Upper lobe of left lung (tissue), 6 donors: ENCODE measurements at regions not wholly inside any gene's neighbourhood (a gene's known extent, or its start where the extent isn't known, plus 50 kb on each side); places are given as distances from the start of the nearest gene placed in this dataset.
"Not testable (repeated sequence)": the region's sequence is repeated elsewhere in the genome, so short reads cannot be mapped to it uniquely, and the experiment has no call there.

ENCODE experiments used
- ATAC-seq, 2 donors: fragments of 200-7000 bp; cut with Tn5 transposase; one replicate each; pipeline ENCODE4 v1.9.1; 2022; ENCODE audit warnings: mild to moderate bottlenecking in 2 of 2, moderate library complexity in 2 of 2; ENCODE audit not compliant: low FRiP score in 2 of 2
- DNase-seq, 2 donors: peaks; one replicate each; pipeline ENCODE4 v3.0.0-alpha.2; 2019 to 2020
- H3K27ac ChIP-seq, 4 donors: fragments of 200-600 bp; sonication (generic); one replicate each; pipeline ENCODE4 v1.5.1; 2016 to 2019
- H3K27me3 ChIP-seq, 4 donors: fragments of 200-600 bp; sonication (generic); one replicate each; pipeline ENCODE4 v1.5.1; 2017 to 2019
- H3K36me3 ChIP-seq, 4 donors: fragments of 200-600 bp; sonication (generic); one replicate each; pipeline ENCODE4 v1.5.1; 2016 to 2019
- H3K4me1 ChIP-seq, 4 donors: fragments of 200-600 bp; sonication (generic); one replicate each; pipeline ENCODE4 v1.5.1; 2018 to 2019
- H3K4me3 ChIP-seq, 4 donors: fragments of 200-600 bp; sonication (generic); one replicate each; pipeline ENCODE4 v1.5.1; 2017 to 2019; ENCODE audit warnings: mild to moderate bottlenecking in 2 of 4, moderate library complexity in 1 of 4
- H3K9me3 ChIP-seq, 4 donors: fragments of 200-600 bp; sonication (generic); one replicate each; pipeline ENCODE4 v1.5.1; 2018 to 2019
- CTCF ChIP-seq, 6 experiments: fragments of 450-650 bp in 4 of 6; fragments of 200-600 bp in 2 of 6; sonication (generic) in 2 of 6; IDR thresholded peaks; one replicate each; pipeline ENCODE4 v1.5.1; 2016 to 2019; ENCODE audit warnings: antibody characterized with exemption in 6 of 6
- EP300 ChIP-seq, 4 donors: sonication (generic); formaldehyde crosslinking; IDR thresholded peaks; one replicate each; pipeline ENCODE4 v1.5.1; 2017; ENCODE audit warnings: antibody characterized with exemption in 4 of 4, control low read depth in 2 of 4
- POLR2A ChIP-seq, 4 donors: fragments of 450-650 bp; IDR thresholded peaks; one replicate each; pipeline ENCODE4 v1.5.1; 2016 to 2017; ENCODE audit warnings: antibody characterized with exemption in 4 of 4, mild to moderate bottlenecking in 2 of 4
- POLR2AphosphoS5 ChIP-seq, 2 donors: sonication (generic); formaldehyde crosslinking; IDR thresholded peaks; one replicate each; pipeline ENCODE4 v1.5.1; 2017; ENCODE audit warnings: antibody characterized with exemption in 2 of 2
- WGBS, 2 donors: methylation state at CpG; one replicate each; pipeline ENCODE4 v1.1.5; 2017 to 2018; 5-methylcytosine and 5-hydroxymethylcytosine counted together
- donor health status: DM: no; HTN: no; CAD: no; lungs with moderate emphysema.
- donor health status: DM: no; HTN: yes; CAD: no; lungs with severe emphysema.

- peaks cover 0 to 4% (median 0%) of the 10 kb centered on the region in 4 donors for H3K9me3 ChIP-seq
- H3K27me3 ChIP-seq, result no peaks in the 10 kb centered on the region
- no peaks in the 10 kb centered on the region for H3K36me3 ChIP-seq
- WGBS, 2 donors, result 88 to 94% methylated on average over 2 of the region's 2 CpGs
- H3K4me1 ChIP-seq, result no peaks in the 10 kb centered on the region
- H3K4me3 ChIP-seq, result no peak overlapping the region
- no peak overlapping the region for H3K27ac ChIP-seq
- no peak for ATAC-seq
- TF ChIP-seq EP300 (IDR thresholded peaks at IDR 0.05), result no peak
- no peak for TF ChIP-seq POLR2A (IDR thresholded peaks at IDR 0.05)
- TF ChIP-seq POLR2AphosphoS5 (IDR thresholded peaks at IDR 0.05), result no peak
- no peak for TF ChIP-seq CTCF (IDR thresholded peaks at IDR 0.05)
- no peak for DNase-seq
Measured at GRCh38 chr6:86487660-86488221, 449.6 kb upstream of the HTR1E start.

GRCh38 chr6:86478316-86478715, 459.0 kb upstream of the HTR1E start:
- not testable (repeated sequence) for ATAC-seq, H3K4me3 ChIP-seq, H3K4me1 ChIP-seq, H3K27ac ChIP-seq, DNase-seq, H3K9me3 ChIP-seq, H3K27me3 ChIP-seq, H3K36me3 ChIP-seq
- 87 to 88% methylated on average over 10 of the region's 10 CpGs for WGBS, 2 donors

GRCh38 chr6:86477500-86478148, 459.7 kb upstream of the HTR1E start:
- no peak for DNase-seq
- Histone ChIP-seq H3K4me3 (no peak overlapping the region), H3K9me3 (no peaks in the 10 kb centered on the region), H3K27ac (no peak overlapping the region), H3K4me1 (no peaks in the 10 kb centered on the region), H3K36me3 (no peaks in the 10 kb centered on the region), H3K27me3 (no peaks in the 10 kb centered on the region)
- no peak for ATAC-seq
- TF ChIP-seq EP300 (IDR thresholded peaks at IDR 0.05) (no peak), CTCF (IDR thresholded peaks at IDR 0.05) (no peak), POLR2AphosphoS5 (IDR thresholded peaks at IDR 0.05) (no peak), POLR2A (IDR thresholded peaks at IDR 0.05) (no peak)
- 52 to 59% methylated on average over 9 of the region's 9 CpGs for WGBS, 2 donors

- no peaks in the 10 kb centered on the region for H3K36me3 ChIP-seq
- no peaks in the 10 kb centered on the region for H3K9me3 ChIP-seq
- no peak overlapping the region for H3K4me3 ChIP-seq
- no peaks in the 10 kb centered on the region for H3K4me1 ChIP-seq
- TF ChIP-seq POLR2A (IDR thresholded peaks at IDR 0.05), result no peak
- no peak for TF ChIP-seq POLR2AphosphoS5 (IDR thresholded peaks at IDR 0.05)
- TF ChIP-seq CTCF (IDR thresholded peaks at IDR 0.05), result no peak
- no peak for TF ChIP-seq EP300 (IDR thresholded peaks at IDR 0.05)
- no peaks in the 10 kb centered on the region for H3K27me3 ChIP-seq
- ATAC-seq, result no peak
- WGBS, 2 donors, result 81 to 89% methylated on average over 4 of the region's 4 CpGs
- H3K27ac ChIP-seq, result no peak overlapping the region
- DNase-seq, result no peak
Measured at GRCh38 chr6:86476311-86476710, 461.0 kb upstream of the HTR1E start.

GRCh38 chr6:86474081-86474480, 463.2 kb upstream of the HTR1E start:
- Histone ChIP-seq H3K36me3 (no peaks in the 10 kb centered on the region), H3K27ac (no peak overlapping the region), H3K4me1 (no peaks in the 10 kb centered on the region), H3K9me3 (no peaks in the 10 kb centered on the region), H3K4me3 (no peak overlapping the region), H3K27me3 (no peaks in the 10 kb centered on the region)
- WGBS, 2 donors, result 88 to 92% methylated on average over 9 of the region's 9 CpGs
- DNase-seq, result no peak
- TF ChIP-seq EP300 (IDR thresholded peaks at IDR 0.05) (no peak), CTCF (IDR thresholded peaks at IDR 0.05) (no peak), POLR2A (IDR thresholded peaks at IDR 0.05) (no peak), POLR2AphosphoS5 (IDR thresholded peaks at IDR 0.05) (no peak)
- no peak for ATAC-seq
